Hepatic stellate cell (primary cell): ENCODE measurements at regions not wholly inside any gene's neighbourhood (a gene's known extent, or its start where the extent isn't known, plus 50 kb on each side); places are given as distances from the start of the nearest gene placed in this dataset.

Experiments
- DNase-seq: peaks from one replicate; pipeline ENCODE4 v3.0.0; 2011; ENCODE audit warnings: low spot score

- DNase-seq, result no peak
These were observed 549.4 kb downstream of the UTRN start for GRCh38 chr6:144834426-144835038.

- DNase-seq, result no peak
These were observed 550.3 kb downstream of the UTRN start for GRCh38 chr6:144835322-144835973.

GRCh38 chr6:144840619-144841018, 555.5 kb downstream of the UTRN start:
- DNase-seq, result no peak

GRCh38 chr6:144843701-144844100, 558.6 kb downstream of the UTRN start:
- no peak for DNase-seq

GRCh38 chr6:144844596-144844995, 559.5 kb downstream of the UTRN start:
- no peak for DNase-seq

GRCh38 chr6:144845186-144845585, 560.1 kb downstream of the UTRN start:
- peak; percentile 8 for DNase-seq

GRCh38 chr6:144847916-144848315, 562.8 kb downstream of the UTRN start:
- DNase-seq, result no peak

- no peak for DNase-seq
These were observed 564.8 kb downstream of the UTRN start for GRCh38 chr6:144849920-144850319.

- DNase-seq, result no peak
These were observed 568.5 kb downstream of the UTRN start for GRCh38 chr6:144853603-144854002.

- DNase-seq, result no peak
These were observed 569.5 kb downstream of the UTRN start for GRCh38 chr6:144854654-144855053.

GRCh38 chr6:144855375-144855774, 570.2 kb downstream of the UTRN start:
- no peak for DNase-seq

- DNase-seq, result no peak
These were observed 570.8 kb downstream of the UTRN start for GRCh38 chr6:144855812-144856531.

- no peak for DNase-seq
These were observed 571.5 kb downstream of the UTRN start for GRCh38 chr6:144856622-144857021.

- no peak for DNase-seq
These were observed 572.0 kb downstream of the UTRN start for GRCh38 chr6:144857086-144857485.

- no peak for DNase-seq
These were observed 577.6 kb downstream of the UTRN start for GRCh38 chr6:144862769-144863168.

GRCh38 chr6:144867761-144868160, 582.6 kb downstream of the UTRN start:
- DNase-seq, result no peak

GRCh38 chr6:144870782-144871181, 585.6 kb downstream of the UTRN start:
- DNase-seq, result no peak

GRCh38 chr6:144873623-144874378, 588.7 kb downstream of the UTRN start:
- no peak for DNase-seq

- DNase-seq, result no peak
These were observed 591.6 kb downstream of the UTRN start for GRCh38 chr6:144876689-144877088.

- DNase-seq, result no peak
These were observed 592.0 kb downstream of the UTRN start for GRCh38 chr6:144877118-144877517.

GRCh38 chr6:144878577-144878976, 593.4 kb downstream of the UTRN start:
- no peak for DNase-seq

GRCh38 chr6:144879436-144879835, 594.3 kb downstream of the UTRN start:
- DNase-seq, result no peak

- DNase-seq, result no peak
These were observed 597.3 kb downstream of the UTRN start for GRCh38 chr6:144882425-144882824.
